MG63 (cell line): ENCODE measurements at regions not wholly inside any gene's neighbourhood (a gene's known extent, or its start where the extent isn't known, plus 50 kb on each side); places are given as distances from the start of the nearest gene placed in this dataset.
"Not testable (repeated sequence)": the region's sequence is repeated elsewhere in the genome, so short reads cannot be mapped to it uniquely, and the experiment has no call there.

Experiments
- DNase-seq: peaks from one replicate; pipeline ENCODE4 v3.0.0-alpha.2; 2020
- H3K27me3 ChIP-seq: fragments of 250-450 bp; sonication (Bioruptor Pico); 2 replicates; pipeline ENCODE4 v1.5.1; 2020; ENCODE audit warnings: mild to moderate bottlenecking, moderate library complexity
- H3K36me3 ChIP-seq: fragments of 250-450 bp; sonication (Bioruptor Pico); 2 replicates; pipeline ENCODE4 v1.5.1; 2020; ENCODE audit warnings: mild to moderate bottlenecking, moderate library complexity
- H3K4me3 ChIP-seq: fragments of 250-450 bp; sonication (Bioruptor Pico); 2 replicates; pipeline ENCODE4 v1.5.1; 2020; ENCODE audit warnings: mild to moderate bottlenecking, moderate library complexity
- H3K9me3 ChIP-seq: fragments of 250-450 bp; sonication (Bioruptor Pico); 2 replicates; pipeline ENCODE4 v1.5.1; 2020; ENCODE audit warnings: mild to moderate bottlenecking, moderate library complexity

DNA sequence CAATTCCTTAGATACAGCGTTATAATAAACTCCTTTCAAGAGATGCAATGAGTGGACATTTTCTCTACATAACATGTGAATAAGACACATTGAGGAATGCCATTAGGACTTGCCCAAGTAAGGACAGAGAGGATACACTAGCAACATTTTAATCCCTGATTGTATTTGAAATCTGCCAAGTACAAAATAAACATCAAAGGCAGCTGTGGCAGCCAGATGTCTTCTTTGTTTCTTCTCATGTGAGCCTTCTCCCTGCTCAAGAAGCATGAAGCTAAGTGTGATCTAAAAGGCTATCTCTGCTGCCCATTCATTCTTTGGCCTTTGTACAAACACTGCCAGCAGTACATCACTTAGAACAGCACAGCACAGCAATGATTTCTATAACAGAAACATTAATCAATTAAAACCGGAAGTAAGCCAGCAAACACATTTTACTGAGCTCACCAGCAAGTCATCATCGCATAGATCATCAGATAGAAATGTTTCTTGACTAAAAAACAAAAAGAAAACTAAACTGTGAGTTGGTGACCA lies 364.0 kb downstream of the CNTN6 start:
- no peak for DNase-seq
- H3K27me3 ChIP-seq = no peaks in the 10 kb centered on the region
- no peak overlapping the region for H3K4me3 ChIP-seq
- no peaks in the 10 kb centered on the region for H3K36me3 ChIP-seq
- no peaks in the 10 kb centered on the region for H3K9me3 ChIP-seq

DNA sequence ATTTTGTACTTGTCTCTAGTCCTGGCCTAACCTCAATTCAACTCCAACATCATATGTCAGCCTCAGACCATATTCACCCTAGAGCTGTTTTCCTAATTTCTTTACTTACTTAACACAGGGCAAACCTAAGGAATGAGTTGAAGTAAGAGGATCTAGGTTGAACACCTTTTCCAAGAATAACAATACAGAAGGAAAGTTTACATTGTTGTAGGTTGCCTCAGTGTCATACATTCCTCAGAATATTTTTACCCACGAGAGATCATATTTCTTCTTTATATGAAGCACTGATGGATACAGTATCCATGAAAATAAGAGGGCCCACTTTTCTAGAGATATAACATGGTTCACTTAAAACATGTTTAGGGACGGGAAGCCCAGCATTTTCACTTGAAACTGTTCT lies 369.5 kb downstream of the CNTN6 start:
- H3K4me3 ChIP-seq = no peak overlapping the region
- H3K9me3 ChIP-seq = no peaks in the 10 kb centered on the region
- H3K27me3 ChIP-seq = no peaks in the 10 kb centered on the region
- H3K36me3 ChIP-seq = no peaks in the 10 kb centered on the region
- no peak for DNase-seq

DNA sequence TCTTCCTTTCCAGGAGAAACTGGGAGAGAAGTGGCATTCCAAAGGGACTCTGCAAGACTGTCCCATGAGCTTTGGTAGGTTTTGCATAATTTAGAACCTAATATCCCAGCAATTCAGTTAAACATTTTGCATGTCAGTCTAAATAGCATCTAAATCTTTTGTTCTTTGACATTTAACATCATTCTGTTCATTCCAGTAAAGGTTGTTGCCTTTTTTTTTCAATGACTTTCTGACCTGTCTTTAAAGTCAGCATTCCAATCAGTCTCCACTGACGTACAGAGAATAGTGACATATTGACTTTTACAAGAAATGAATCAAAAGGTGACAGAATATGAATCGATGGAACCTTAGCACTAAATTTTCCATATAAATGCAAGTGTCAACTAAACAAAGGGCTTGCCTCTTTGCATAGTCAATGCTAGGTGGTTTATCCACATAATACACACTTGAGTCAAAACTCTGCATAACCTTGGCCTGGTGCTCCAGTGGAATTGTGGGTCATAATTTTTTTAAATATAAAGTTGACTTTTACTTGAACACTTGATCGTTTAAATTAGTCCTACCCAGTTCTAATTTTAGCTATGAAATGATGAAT lies 370.1 kb downstream of the CNTN6 start:
- no peak for DNase-seq
- Histone ChIP-seq H3K27me3 (no peaks in the 10 kb centered on the region), H3K9me3 (no peaks in the 10 kb centered on the region), H3K36me3 (no peaks in the 10 kb centered on the region), H3K4me3 (no peak overlapping the region)

DNA sequence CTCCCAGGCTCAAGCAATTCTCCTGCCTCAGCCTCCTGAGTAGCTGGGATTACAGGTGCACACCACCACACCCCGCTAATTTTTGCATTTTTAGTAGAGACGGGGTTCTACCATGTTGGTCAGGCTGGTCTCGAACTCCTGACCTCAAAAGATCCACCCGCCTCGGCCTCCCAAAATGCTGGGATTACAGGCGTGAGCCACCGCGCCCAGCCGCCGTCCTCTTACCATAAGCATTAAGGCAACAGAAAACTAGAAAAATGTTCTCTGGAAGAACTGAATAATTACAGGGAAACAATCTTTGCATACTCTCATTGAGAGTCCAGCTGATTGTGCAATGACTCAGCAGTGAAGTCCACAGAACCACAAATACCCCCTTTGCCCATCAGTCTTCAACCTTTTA lies 372.3 kb downstream of the CNTN6 start:
- not testable (repeated sequence) for H3K4me3 ChIP-seq, H3K36me3 ChIP-seq, DNase-seq

DNA sequence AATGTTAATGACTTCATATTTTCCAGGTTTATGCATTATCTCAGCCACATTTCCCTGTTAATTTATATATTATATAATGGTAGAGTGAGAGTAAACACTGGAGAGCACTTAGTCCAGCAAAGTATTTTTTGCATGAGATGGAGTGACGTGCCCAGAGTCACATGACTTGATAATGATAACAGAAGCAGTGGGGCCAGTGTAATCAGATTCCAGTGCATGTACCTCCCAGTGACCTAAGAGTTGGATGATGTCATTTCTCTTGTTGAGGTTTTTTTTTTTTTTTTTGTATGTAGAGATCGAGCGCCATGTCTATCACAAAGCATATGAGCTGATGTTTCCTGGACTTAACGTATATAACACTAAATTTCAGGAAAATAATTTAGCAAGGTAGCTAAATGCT lies 375.3 kb downstream of the CNTN6 start:
- H3K27me3 ChIP-seq = no peaks in the 10 kb centered on the region
- no peaks in the 10 kb centered on the region for H3K36me3 ChIP-seq
- no peak for DNase-seq
- H3K9me3 ChIP-seq = no peaks in the 10 kb centered on the region
- H3K4me3 ChIP-seq = no peak overlapping the region

More for the DNA sequence above, 372.3 kb downstream of the CNTN6 start:
- H3K9me3 ChIP-seq, H3K27me3 ChIP-seq: not testable (repeated sequence)

DNA sequence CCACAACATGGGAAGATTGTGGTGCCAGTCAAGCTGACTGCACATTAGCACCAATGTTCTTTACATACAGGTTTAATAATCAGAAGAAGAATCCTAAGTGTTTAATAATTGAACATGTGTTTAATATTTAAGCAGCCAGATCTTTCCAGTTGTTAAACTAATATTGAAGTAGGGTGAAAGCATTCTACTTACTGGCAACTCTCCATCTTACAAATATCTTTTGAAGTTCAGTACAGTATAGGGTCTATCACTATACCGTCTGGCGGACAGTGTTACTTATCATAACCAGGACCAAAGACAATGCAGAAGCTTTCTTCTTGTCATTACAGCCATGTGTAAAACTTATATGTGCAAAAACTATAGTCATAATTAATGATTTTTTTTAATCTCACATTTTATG lies 376.4 kb downstream of the CNTN6 start:
- no peaks in the 10 kb centered on the region for H3K36me3 ChIP-seq
- no peaks in the 10 kb centered on the region for H3K9me3 ChIP-seq
- DNase-seq = no peak
- no peaks in the 10 kb centered on the region for H3K27me3 ChIP-seq
- no peak overlapping the region for H3K4me3 ChIP-seq

DNA sequence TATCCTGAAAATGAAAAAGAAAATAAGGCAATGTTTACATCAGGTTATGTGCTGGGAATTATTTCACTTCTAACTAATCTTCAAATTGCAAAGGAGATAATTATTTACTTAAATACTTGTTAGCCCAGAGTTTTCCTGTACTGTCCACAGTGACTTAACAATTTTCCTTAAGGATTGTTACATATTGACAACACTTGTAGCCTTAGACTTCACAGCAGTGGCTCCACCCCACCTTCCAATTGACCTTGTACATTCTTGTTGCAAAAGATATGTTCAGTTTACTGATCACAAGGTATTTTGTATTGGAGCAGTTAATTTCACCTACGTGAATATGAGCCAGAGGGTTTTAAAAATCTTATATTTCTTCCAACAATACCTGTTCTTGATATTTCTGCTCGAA lies 376.9 kb downstream of the CNTN6 start:
- Histone ChIP-seq H3K27me3 (no peaks in the 10 kb centered on the region), H3K9me3 (no peaks in the 10 kb centered on the region), H3K36me3 (no peaks in the 10 kb centered on the region), H3K4me3 (no peak overlapping the region)
- DNase-seq = no peak

DNA sequence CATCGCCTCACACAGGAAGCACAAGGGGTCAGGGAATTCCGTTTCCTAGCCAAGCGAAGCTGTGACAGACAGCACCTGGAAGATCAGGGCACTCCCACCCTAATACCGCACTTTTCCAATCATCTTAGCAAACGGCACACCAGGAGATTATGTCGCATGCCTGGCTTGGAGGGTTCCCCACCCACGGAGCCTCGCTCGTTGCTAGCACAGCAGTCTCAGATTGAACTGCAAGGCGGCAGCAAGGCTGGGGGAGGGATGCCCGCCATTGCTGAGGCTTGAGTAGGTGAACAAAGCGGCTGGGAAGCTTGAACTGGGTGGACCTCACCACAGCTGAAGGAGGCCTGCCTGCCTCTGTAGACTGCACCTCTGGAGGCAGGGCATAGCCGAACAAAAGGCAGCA lies 384.8 kb downstream of the CNTN6 start:
- H3K27me3 ChIP-seq = no peaks in the 10 kb centered on the region
- no peak for DNase-seq

DNA sequence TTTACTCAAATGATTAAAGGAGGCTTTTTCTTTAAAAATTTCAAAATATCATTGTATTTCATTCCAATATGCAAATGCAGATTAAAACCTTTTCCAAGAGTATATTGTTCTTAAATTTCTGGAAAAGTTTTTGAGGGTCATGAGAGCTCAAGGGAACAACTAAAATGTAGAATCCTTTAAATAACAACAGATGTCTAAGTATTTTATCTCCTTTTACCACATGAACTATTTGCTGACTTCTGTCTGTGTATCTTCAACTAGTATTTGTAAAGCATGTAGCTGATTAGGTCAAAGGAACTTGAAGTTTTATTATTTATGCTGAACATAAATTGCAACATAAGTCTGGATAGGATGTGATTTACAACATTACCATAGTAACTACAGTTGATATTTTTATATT lies 402.6 kb downstream of the CNTN6 start:
- Histone ChIP-seq H3K27me3 (no peaks in the 10 kb centered on the region), H3K36me3 (no peaks in the 10 kb centered on the region), H3K9me3 (no peaks in the 10 kb centered on the region), H3K4me3 (no peak overlapping the region)
- no peak for DNase-seq

More for the DNA sequence above, 384.8 kb downstream of the CNTN6 start:
- Histone ChIP-seq H3K4me3 (no peak overlapping the region), H3K9me3 (no peaks in the 10 kb centered on the region), H3K36me3 (no peaks in the 10 kb centered on the region)

DNA sequence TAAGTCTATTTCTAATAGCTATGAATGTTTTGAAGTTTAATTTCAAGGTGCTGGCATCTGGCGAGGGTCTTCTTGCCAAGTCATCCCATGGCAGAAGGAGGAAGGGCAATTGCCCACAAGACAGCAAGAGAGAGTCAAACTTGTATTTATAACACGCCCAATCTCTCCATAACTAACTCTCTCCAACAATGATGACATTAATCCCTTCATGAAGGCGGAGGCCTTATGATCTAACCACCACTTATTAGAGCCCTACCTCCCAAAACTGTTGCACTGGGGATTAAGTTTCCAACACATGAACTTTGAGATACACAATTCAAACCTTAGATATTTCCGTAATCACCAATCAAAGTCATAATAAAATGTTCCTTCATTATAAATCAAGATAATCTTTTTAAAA lies 406.9 kb downstream of the CNTN6 start:
- no peak for DNase-seq
- no peak overlapping the region for H3K4me3 ChIP-seq
- no peaks in the 10 kb centered on the region for H3K9me3 ChIP-seq
- H3K27me3 ChIP-seq = no peaks in the 10 kb centered on the region
- no peaks in the 10 kb centered on the region for H3K36me3 ChIP-seq

DNA sequence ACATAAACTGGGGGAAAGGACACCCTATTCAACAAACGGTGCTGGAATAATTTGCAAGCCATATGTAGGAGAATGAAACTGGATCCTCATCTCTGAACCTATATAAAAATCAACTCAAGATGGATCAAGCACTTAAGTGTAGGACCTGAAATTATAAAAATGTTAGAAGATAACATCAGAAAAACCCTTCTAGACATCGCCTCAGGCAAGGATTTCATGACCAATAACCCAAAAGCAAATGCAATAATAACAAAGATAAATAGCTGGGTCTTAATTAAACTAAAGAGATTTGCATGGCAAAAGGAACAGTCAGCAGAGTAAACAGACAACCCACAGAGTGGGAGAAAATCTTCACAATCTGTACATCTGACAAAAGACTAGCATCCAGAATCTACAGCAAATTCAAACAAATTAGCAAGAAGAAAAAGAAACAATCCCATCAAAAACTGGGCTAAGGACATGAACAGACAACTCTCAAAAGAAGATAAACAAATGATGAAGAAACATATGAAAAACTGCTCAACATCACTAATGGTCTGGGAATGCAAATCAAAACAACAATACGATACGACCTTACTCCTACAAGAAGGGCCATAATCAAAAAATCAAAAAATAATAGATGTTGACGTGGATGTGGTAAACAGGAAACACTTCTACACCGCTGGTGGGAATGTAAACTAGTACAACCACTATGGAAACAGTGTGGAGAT lies 408.7 kb downstream of the CNTN6 start:
- H3K9me3 ChIP-seq = no peaks in the 10 kb centered on the region
- no peak overlapping the region for H3K4me3 ChIP-seq
- no peaks in the 10 kb centered on the region for H3K27me3 ChIP-seq
- DNase-seq = no peak
- H3K36me3 ChIP-seq = no peaks in the 10 kb centered on the region

DNA sequence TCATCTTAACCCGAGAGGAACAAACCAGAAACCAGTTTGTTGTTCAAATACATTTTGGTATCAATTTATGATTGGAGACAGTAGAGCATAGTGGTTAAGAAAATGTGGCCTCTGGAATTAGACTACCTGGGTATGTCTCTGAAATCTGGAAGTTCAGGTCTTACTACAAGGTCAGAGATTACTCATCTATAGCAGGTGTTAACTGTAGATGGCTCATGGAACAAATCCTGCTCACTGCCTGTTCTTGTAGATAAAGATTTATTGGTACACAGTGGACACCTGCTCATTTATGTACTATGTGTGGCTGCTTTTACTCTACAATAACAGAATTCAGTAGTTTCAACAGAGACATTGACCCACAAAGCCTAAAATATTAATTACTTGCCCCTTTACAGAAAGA lies 413.3 kb downstream of the CNTN6 start:
- DNase-seq = no peak

DNA sequence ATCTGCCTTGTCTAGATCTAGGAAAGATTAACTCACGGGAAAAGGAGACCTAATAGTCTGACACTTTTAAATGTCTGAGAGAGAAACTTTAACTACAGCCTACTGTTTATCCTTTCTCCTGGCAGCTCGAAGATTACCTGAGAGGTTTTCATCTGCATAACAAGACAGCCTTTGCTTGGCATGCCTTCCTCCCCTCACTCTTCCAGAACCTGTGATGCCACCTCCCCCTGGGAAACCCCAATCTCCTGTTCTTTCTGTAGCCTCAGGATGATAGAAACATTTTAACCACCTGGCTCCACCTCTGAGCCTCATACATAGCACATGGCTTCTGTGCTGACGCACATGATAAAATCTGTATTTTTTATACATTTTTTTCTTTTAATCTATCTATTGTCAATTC lies 420.8 kb downstream of the CNTN6 start:
- Histone ChIP-seq H3K27me3 (no peaks in the 10 kb centered on the region), H3K9me3 (no peaks in the 10 kb centered on the region), H3K36me3 (no peaks in the 10 kb centered on the region), H3K4me3 (no peak overlapping the region)
- DNase-seq = no peak

More for the DNA sequence above, 413.3 kb downstream of the CNTN6 start:
- Histone ChIP-seq H3K9me3 (no peaks in the 10 kb centered on the region), H3K4me3 (no peak overlapping the region), H3K36me3 (no peaks in the 10 kb centered on the region), H3K27me3 (no peaks in the 10 kb centered on the region)

DNA sequence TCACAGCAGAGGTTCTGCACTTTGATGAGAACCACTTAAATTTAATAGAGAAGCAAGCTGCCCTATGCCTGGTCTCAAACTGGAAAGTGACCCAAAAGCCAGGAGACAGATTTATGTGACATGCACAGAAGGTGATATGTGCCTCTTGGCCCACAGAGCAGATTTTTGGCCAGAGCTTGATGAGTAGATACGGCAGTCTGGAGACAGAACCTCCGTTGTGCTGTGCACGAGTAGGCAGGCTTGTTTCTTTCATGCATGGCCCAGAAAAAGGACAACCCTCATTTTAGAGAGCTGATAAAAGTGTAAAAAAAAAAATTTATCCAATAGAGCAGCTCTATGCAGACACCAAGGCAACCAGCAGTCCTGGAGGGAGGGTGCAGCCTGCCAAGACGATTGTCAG lies 423.1 kb downstream of the CNTN6 start:
- Histone ChIP-seq H3K36me3 (no peaks in the 10 kb centered on the region), H3K9me3 (no peaks in the 10 kb centered on the region), H3K4me3 (no peak overlapping the region), H3K27me3 (no peaks in the 10 kb centered on the region)
- DNase-seq = no peak

DNA sequence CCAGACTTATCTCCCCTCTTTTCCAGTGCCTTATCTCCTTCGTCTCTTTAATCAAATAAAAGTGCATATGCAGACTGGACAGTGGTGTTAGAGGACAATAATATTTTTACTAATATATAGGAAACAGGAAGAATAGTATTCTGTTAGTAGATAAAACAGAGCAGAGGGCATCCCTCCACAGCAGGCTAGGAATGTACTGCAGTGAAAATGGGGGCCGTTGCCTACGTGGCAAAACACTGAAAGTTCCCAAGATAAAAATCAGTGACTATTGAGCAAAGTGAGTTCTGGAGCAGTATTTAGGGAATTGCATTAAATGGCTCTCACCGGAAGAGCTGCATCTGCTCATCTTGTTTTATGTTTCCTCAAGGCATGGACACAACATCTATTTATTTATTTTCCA lies 435.0 kb downstream of the CNTN6 start:
- DNase-seq = no peak
- no peaks in the 10 kb centered on the region for H3K36me3 ChIP-seq
- no peaks in the 10 kb centered on the region for H3K27me3 ChIP-seq
- no peaks in the 10 kb centered on the region for H3K9me3 ChIP-seq
- no peak overlapping the region for H3K4me3 ChIP-seq

DNA sequence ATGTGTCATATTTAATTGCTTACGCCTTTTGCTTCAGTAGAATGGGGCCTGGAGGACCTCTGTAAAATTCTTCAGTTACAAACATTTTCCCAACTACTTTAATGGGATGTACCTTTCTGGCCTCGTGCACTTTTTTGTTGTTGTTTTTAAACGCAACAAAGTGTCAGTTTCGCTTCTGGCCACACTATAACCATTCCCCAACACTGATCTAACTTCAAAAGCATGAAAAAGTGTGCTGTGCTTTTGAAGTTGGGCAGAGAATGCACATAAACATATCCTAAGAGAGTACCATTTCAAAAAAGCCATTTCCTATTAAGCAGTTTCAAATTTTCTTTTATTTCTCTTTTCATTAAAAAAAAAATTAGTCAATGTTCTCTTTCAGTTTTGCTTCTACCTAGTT lies 435.8 kb downstream of the CNTN6 start:
- DNase-seq = no peak
- no peaks in the 10 kb centered on the region for H3K9me3 ChIP-seq
- H3K36me3 ChIP-seq = no peaks in the 10 kb centered on the region
- H3K4me3 ChIP-seq = no peak overlapping the region
- no peaks in the 10 kb centered on the region for H3K27me3 ChIP-seq

DNA sequence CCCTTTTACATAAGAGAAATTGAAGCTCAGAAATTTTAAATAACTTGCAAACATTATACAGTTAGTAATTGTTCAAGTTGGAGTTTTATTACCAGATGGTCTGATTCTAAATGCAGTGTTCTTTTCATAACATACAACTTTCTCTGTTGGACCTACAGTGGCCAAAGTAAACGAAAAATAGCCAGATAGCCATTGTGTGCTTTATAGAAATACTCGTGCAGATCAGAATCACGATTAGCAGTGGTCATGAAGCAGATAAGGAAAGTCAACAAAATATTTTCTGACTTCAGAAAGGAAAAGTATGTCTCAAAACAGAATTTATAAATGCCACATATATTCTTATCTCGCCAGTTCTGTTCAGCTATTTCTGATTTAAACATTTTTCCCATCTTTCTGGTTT lies 436.9 kb downstream of the CNTN6 start:
- Histone ChIP-seq H3K27me3 (no peaks in the 10 kb centered on the region), H3K9me3 (no peaks in the 10 kb centered on the region), H3K36me3 (no peaks in the 10 kb centered on the region), H3K4me3 (no peak overlapping the region)
- DNase-seq = no peak

DNA sequence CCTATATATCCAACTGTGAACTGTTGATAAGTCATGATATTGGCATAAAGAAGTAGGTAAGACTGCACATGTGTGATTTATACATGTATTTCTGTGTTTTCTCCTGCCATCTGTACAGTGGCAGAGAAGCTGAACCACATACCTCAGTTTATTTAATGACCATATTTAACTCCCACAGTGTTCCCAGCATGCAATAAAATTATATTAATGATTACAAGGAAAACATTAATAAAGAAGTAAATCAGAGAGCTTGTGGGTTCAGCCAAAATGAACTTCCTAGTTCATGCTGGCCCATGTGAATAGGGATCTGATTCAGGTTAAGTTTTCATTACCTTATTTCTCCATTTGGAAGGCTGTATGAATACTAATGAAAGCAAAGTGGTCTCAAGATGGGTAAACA lies 439.2 kb downstream of the CNTN6 start:
- H3K9me3 ChIP-seq = no peaks in the 10 kb centered on the region
- no peaks in the 10 kb centered on the region for H3K27me3 ChIP-seq
- DNase-seq = no peak
- H3K4me3 ChIP-seq = no peak overlapping the region
- H3K36me3 ChIP-seq = no peaks in the 10 kb centered on the region
